ENCODE measurements at regions not wholly inside any gene's neighbourhood (a gene's known extent, or its start where the extent isn't known, plus 50 kb on each side); places are given as distances from the start of the nearest gene placed in this dataset.

- Histone ChIP-seq H3K9me3 (no peaks in the 10 kb centered on the region), H3K27ac (no peak overlapping the region), H3K36me3 (no peaks in the 10 kb centered on the region), H3K4me1 (no peaks in the 10 kb centered on the region), H3K27me3 (no peaks in the 10 kb centered on the region), H3K4me3 (no peak overlapping the region)
- TF ChIP-seq POLR2A (IDR thresholded peaks at IDR 0.05) (no peak), CTCF (IDR thresholded peaks at IDR 0.05) (no peak)
- no peak for DNase-seq
These were observed 455.2 kb upstream of the ZFHX3 start for GRCh38 chr16:73503093-73503492.

- no peaks in the 10 kb centered on the region for H3K27me3 ChIP-seq
- no peaks in the 10 kb centered on the region for H3K36me3 ChIP-seq
- no peak overlapping the region for H3K27ac ChIP-seq
- H3K4me3 ChIP-seq: no peak overlapping the region
- TF ChIP-seq CTCF (IDR thresholded peaks at IDR 0.05): no peak
- no peak for TF ChIP-seq POLR2A (IDR thresholded peaks at IDR 0.05)
- no peak for DNase-seq
- no peaks in the 10 kb centered on the region for H3K9me3 ChIP-seq
- H3K4me1 ChIP-seq: no peaks in the 10 kb centered on the region
These were observed 451.3 kb upstream of the ZFHX3 start for GRCh38 chr16:73499276-73499675.

- TF ChIP-seq CTCF (IDR thresholded peaks at IDR 0.05): no peak
- TF ChIP-seq POLR2A (IDR thresholded peaks at IDR 0.05): no peak
- no peaks in the 10 kb centered on the region for H3K4me1 ChIP-seq
- no peaks in the 10 kb centered on the region for H3K36me3 ChIP-seq
- H3K27me3 ChIP-seq: no peaks in the 10 kb centered on the region
- no peak overlapping the region for H3K4me3 ChIP-seq
- no peak for DNase-seq
- no peaks in the 10 kb centered on the region for H3K9me3 ChIP-seq
- no peak overlapping the region for H3K27ac ChIP-seq
These were observed 438.0 kb upstream of the ZFHX3 start for GRCh38 chr16:73485880-73486279.

- H3K27ac ChIP-seq: no peak overlapping the region
- TF ChIP-seq POLR2A (IDR thresholded peaks at IDR 0.05): no peak
- TF ChIP-seq CTCF (IDR thresholded peaks at IDR 0.05): no peak
- no peak overlapping the region for H3K4me3 ChIP-seq
- no peaks in the 10 kb centered on the region for H3K27me3 ChIP-seq
- no peaks in the 10 kb centered on the region for H3K36me3 ChIP-seq
- no peak for DNase-seq
- no peaks in the 10 kb centered on the region for H3K4me1 ChIP-seq
- H3K9me3 ChIP-seq: no peaks in the 10 kb centered on the region
These were observed 436.2 kb upstream of the ZFHX3 start for GRCh38 chr16:73483934-73484711.

GRCh38 chr16:73483076-73483791, 435.3 kb upstream of the ZFHX3 start:
- Histone ChIP-seq H3K9me3 (no peaks in the 10 kb centered on the region), H3K4me3 (no peak overlapping the region), H3K27ac (no peak overlapping the region), H3K4me1 (no peaks in the 10 kb centered on the region), H3K36me3 (no peaks in the 10 kb centered on the region), H3K27me3 (no peaks in the 10 kb centered on the region)
- DNase-seq: no peak
- TF ChIP-seq CTCF (IDR thresholded peaks at IDR 0.05) (no peak), POLR2A (IDR thresholded peaks at IDR 0.05) (no peak)
